COLO668 (cell line): ENCODE measurements at regions not wholly inside any gene's neighbourhood (a gene's known extent, or its start where the extent isn't known, plus 50 kb on each side); places are given as distances from the start of the nearest gene placed in this dataset.
"Not testable (repeated sequence)": the region's sequence is repeated elsewhere in the genome, so short reads cannot be mapped to it uniquely, and the experiment has no call there.

Experiments used
- DNase-seq: peaks from one replicate; lab custom pipeline; 2025; ENCODE audit not compliant: unreplicated experiment; lab: John Stamatoyannopoulos, UW

GRCh38 chr16:25449802-25450201 lies 192.2 kb upstream of the ZKSCAN2 start:
- no peak for DNase-seq

GRCh38 chr16:25443994-25444393 lies 186.3 kb upstream of the ZKSCAN2 start:
- no peak for DNase-seq

DNA sequence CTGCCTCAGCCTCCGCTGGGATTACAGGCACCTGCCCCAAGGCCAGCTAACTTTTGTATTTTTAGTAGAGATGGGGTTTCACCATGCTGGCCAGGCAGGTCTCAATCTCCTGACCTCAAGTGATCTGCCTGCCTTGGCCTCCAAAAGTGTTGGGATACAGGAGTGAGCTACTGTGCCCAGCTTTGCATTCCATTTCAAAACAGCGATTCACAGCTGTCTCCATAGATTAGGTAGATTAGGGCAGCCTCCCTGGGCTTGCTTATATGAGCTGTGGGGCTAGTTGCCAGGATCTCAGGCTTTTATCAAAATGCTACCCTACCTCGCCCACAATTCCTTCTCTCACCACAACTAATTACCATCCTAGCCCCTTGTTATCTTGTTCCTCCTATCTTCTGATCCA lies 176.4 kb upstream of the ZKSCAN2 start:
- no peak for DNase-seq

GRCh38 chr16:25433388-25433787 lies 175.7 kb upstream of the ZKSCAN2 start:
- no peak for DNase-seq

DNA sequence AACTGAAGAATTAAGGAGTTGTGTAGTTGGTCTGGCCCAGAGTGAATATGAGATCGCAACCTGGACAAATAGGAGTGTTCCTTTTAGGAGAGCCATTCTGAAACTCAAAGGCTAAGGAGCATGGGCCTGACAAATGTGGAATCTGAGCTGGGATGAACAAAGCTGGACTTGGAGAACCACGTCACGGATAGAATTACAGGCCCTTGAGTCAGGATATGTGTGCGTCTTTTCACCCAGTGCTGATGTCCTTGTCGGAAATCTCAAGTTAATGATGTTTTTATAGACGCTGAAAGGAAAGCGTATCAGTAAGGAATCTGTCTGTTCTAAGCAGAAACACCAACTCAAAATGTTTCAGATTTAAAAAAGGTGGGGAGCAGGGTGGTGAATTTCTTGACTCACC lies 173.8 kb upstream of the ZKSCAN2 start:
- no peak for DNase-seq

GRCh38 chr16:25426829-25427228 lies 169.2 kb upstream of the ZKSCAN2 start:
- DNase-seq: no peak

- DNase-seq: no peak
Measured at GRCh38 chr16:25419681-25420080, 162.0 kb upstream of the ZKSCAN2 start.

GRCh38 chr16:25419153-25419552 lies 161.5 kb upstream of the ZKSCAN2 start:
- DNase-seq: no peak

DNA sequence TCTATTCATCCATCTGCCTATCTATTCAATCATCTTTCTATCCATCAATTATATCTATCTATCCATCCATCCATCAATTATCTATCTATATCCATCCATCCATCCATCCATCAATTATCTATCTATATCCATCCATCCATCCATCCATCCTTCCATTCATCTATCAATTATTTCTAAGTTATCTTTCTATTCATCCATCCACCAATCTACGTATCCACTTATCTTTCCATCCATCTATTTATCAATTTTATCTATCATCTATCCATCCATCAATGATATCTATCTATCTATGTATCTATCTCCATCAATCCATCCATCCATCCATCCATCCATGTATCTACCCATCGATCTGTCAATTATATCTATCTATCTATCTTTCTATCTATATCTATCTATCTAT lies 158.4 kb upstream of the ZKSCAN2 start:
- DNase-seq: no peak

DNA sequence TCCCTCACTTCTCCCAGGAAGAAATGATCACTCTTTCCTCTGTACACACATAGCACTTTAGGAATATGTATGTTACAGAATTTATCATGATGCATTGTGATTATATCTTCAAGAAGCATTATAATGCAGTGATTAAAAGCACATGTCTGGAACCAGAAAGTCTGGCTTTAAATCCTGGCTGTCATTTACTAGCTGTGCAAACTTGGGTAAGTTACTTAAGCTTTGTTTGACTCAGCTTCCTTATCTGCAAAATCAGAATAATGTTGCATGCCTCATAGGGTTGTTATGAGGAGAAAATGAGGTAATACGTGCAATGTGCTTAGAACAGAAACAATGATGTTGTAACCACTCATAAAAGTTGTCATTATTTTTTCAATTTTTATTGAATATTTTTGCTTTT lies 156.3 kb upstream of the ZKSCAN2 start:
- DNase-seq: no peak

GRCh38 chr16:25413133-25413532 lies 155.5 kb upstream of the ZKSCAN2 start:
- no peak for DNase-seq

- no peak for DNase-seq
Measured at GRCh38 chr16:25411396-25412081, 153.9 kb upstream of the ZKSCAN2 start.

DNA sequence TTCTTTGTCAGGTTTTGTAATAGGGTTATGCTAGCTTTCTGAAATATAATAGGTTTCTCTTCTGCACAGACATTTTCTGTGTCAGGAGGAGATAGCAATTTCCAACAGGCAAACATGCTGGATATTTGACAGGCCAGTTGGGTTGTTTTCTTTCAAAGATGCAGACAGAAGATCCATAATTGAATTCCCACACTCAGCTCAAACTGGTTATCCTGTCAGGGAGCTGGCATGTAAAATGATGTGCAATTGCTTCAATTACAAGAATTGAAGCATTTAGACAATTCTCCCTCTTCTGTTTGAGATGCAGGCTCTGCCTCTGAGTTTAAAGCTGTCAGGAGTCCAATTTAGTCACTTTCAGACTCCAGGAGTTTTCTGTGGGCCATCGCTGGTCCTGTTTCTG lies 146.2 kb upstream of the ZKSCAN2 start:
- DNase-seq: no peak

DNA sequence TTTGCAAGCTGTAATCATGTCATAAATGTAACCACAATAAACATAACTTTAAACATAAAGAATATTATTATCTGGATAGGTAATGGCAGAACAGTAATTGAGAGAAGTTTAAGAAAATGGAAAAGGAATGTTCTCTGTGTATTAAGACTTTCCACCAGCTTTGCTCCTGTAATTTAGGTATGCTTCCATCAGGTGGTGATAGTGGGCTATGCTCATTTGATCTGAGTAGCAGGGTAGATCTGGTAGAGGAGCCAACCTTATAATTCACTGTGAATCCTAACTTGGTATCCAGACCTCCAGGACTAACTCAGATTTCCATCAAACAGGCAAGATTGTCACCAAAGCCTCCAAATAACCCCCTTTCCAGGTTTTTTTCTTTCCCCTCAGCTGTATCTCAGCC lies 137.9 kb upstream of the ZKSCAN2 start:
- DNase-seq: no peak

DNA sequence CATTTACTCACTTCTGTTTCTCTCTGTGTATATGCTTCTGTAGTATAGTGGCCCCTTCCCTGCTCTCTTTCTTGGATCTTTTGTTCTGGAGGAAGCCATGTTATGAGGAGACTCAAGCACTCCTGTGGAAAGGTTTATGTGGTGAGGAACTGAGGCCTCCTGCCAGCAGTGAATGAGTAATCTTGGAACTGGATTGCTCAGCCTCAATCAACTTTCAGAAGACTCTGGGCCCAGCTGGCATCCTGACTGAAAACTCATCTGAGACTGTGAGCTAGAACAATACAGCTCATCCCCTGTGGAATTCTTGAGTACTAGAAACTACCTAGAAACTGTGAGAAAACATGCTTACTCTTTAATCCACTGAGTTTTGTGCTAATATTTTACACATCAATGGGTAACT lies 133.1 kb upstream of the ZKSCAN2 start:
- DNase-seq: no peak

DNA sequence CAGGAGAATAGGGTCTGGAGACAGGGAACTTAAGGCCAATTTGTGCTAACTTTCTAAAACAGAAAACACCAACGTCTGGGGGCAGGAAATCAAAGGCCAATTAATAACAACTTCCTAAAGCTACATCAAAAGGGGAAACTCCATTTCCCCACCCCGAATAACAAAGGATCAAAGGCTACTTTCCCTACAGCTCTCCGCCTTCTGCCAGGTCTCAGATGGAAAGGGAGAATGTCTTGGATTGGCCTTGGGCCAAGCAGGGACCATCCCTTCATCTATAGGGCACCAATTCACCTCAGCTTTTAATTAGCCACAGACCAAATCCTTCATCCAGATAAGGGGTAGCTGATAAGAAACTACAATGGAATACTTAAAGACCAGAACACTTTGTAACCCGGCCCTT lies 116.9 kb upstream of the ZKSCAN2 start:
- no peak for DNase-seq

GRCh38 chr16:25372716-25373115 lies 115.1 kb upstream of the ZKSCAN2 start:
- no peak for DNase-seq

GRCh38 chr16:25371342-25371741 lies 113.7 kb upstream of the ZKSCAN2 start:
- DNase-seq: no peak

GRCh38 chr16:25370541-25370940 lies 112.9 kb upstream of the ZKSCAN2 start:
- no peak for DNase-seq

- no peak for DNase-seq
Measured at GRCh38 chr16:25367773-25368524, 110.3 kb upstream of the ZKSCAN2 start.

DNA sequence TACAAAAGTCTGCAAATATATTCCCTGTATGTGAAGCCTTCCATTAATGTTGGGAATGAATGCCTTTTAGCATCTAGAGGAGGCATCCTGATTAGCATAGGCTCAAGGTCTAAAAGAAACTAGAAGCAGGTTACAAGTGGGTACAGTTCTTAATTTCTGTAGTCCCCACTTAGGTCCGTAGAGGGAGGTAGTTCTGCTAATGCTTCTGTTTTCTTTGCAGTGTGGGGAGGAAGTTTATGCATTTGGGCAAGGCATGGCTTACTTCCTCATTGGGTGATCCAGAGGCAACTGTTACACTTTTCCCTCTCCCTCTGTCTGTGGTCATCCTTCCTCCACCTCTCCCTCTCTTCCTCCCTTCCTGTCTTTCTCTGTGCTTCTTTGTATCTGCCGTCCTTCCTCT lies 108.4 kb upstream of the ZKSCAN2 start:
- no peak for DNase-seq

GRCh38 chr16:25359516-25359915 lies 101.9 kb upstream of the ZKSCAN2 start:
- DNase-seq: not testable (repeated sequence)

DNA sequence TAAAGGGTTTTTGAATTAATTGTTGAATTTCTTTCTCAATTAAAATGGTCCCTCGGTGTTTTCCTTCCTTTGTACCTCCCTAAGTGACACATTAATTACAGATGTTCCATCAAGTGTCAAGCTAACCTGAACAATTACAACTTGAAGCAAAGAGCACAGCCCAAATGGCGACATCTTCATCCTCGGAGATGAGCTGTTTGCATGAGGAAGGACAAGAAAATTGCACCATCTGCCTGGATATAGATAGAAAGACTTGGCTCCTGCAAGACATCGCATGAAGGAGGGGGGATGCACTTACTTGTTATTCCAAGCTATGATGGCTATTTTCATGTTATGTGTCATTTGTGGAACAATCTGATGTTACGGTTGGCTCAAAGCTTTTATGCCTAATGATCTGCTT lies 86.4 kb upstream of the ZKSCAN2 start:
- no peak for DNase-seq
